GM18517 (cell line): ENCODE measurements at regions not wholly inside any gene's neighbourhood (a gene's known extent, or its start where the extent isn't known, plus 50 kb on each side); places are given as distances from the start of the nearest gene placed in this dataset.

Experiments
- ATAC-seq: cut with Tn5 transposase; IDR thresholded peaks from one replicate; pipeline ENCODE4 v1.9.1; 2021; ENCODE audit warnings: mild to moderate bottlenecking, moderate library complexity; ENCODE audit not compliant: unreplicated experiment

DNA sequence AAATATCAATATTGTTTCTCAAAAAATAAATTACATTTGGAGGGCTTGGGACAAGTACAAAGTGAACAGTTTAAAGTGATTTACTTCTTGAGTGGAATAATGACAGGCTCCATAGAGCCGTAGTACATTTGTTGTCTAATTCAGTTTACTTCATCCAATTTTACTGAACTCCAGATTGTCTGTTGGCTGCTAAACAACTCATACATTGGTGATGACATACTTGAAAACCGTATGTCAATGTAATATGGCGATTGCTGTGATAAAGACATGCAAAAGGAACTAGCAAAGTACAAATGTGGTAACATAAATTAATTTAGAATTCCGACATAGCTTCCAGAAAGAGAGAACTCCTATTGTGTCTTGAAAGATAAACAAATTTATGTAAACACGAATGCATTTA lies 1197.5 kb upstream of the CDH18 start:
- ATAC-seq, result no peak

DNA sequence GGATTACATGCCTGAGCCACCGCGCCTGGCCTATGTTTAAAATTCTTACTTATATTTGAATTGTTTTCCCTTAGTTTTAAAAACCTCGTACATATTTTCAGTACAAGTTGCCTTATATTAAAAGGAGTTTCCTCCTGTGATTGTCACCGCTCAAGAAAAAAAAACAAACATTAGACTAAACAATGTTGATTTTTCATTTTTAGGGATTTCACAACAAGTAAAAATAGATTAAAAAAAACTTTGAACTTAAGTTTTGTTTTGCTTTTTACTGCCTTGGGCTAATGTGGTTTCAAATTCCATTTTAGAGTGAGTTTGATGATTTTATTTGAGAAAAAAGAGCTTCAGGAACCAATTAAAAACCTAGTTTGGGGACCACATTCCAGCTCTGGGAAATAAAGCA lies 1196.6 kb upstream of the CDH18 start:
- ATAC-seq, result no peak

DNA sequence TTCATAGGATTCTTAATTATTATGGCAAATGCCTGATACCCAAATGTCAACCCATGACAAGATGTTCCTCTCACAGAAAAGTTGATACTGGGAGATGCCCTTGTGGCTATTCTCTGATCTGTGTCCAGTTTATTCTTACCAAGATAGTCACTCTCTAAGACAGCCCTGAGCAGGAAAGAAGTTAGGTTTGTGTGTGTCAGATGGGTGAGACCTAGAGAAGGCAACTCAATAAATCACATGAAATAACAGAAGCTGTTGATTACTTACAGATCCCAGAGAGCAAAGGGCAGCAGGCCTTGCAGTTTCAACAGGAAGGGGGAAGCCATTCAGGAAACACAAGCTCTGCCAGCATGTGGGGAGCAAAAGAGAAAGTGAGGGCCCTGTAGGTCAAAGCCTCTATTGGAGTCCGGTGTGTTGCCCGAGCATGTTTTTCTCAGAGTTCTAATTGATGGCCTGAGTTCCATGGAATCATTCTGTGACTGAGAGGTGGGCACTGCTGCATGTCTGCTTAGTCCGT lies 1193.7 kb upstream of the CDH18 start:
- ATAC-seq, result no peak

DNA sequence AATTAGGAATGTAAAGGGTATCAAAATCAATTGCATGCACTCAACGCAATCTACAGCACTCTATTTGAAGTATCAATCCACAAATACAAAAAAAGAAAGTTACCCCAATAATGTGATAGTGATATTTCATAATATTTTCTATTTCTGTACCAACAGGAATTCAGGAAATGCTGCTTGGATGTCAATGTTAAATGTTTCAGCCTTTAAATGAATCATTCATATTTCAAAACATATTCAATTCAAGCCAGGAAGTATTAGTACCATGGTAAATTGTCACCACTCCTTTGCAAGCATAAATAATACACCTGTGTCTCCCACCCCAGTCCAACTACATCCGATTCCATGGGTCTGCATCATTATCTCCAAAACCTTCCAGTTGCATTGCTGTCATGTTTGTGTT lies 1185.5 kb upstream of the CDH18 start:
- no peak for ATAC-seq

DNA sequence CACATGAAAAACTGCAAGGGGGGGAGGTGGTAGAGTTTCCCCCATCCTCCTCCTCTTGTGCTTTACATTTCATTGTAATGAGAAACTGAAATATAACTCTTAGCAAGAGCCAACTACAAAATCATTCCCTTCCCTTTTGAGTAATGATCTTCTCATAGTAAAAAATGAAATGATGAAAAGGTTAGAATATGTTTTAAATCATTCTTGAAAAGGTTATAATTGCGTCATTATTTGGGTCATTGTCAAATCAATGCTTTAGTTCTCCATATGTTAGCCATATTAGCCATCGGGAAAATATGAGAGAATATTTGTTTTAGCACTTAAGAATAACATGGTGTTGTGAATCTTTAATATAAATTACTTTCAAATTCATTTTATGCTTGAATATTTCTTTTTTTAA lies 1185.0 kb upstream of the CDH18 start:
- ATAC-seq, result no peak

DNA sequence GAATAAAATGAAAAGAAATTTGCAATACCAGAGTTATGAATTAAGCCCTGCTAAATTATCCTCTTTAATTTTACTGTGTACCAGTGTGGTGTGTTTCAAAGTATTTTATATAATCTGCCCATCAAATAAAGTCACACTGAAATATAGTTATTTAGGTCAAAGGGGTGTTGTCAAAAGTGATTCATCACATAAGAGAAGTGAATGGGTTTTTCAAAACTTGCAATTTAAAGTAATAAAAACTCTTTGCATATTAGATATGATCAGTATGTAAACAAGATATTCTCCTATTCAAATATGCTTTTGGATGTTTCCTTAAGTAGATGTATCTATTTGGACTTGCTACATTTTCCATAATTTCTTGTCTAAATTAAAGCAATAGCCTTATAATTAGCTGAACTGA lies 1183.0 kb upstream of the CDH18 start:
- ATAC-seq, result no peak

DNA sequence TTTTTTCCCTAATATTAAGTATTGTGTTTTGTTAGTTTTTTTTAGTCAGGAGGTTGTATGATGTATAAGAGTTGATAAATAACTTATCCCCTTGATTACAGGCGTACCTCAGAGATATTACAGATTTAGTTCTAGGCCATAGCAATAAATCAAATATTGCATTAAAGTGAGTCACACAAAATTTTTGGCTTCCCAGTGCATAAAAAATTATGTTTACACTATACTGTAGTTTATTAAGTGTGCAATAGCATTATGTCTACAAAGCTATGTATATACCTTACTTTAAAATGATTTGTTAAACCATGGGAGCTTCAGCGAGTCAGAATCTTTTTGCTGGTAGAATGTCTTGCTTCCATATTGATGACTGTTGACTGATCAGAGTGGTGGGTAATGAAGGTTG lies 1180.6 kb upstream of the CDH18 start:
- ATAC-seq, result no peak

DNA sequence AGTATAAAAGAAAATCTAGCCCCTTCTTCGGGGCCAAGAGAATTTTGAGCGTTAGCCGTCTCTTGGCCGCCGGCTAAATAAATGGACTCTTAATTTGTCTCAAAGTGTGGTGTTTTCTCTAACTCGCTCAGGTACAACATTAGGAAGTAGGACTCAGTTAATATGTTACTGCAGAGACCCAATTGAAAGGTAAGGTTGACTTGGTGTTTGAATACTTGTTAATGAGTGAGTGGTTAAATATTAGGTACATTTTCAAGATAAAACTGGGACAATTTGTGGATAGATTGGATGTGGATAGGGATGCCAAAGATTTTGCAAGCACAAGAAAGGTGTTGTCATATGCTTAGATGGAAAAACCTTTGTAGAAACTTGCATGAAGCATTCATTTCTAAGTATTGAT lies 1177.3 kb upstream of the CDH18 start:
- ATAC-seq, result no peak

DNA sequence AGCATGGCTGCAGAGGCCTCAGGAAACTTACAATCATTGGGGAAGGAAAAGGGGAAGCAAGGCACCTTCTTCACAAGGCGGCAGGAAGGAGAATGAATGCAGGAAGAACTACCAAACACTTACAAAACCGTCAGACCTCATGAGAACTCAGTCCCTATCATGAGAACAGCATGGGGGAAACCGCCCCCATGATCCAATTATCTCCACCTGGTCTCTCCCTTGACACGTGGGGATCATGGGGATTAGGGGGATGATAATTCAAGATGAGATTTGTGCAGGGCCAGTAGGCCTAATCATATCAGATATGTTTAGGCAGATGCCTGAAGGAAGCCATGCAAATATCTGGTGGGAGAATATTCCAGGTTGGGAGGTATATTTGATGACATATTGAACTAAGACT lies 1176.4 kb upstream of the CDH18 start:
- ATAC-seq, result no peak

DNA sequence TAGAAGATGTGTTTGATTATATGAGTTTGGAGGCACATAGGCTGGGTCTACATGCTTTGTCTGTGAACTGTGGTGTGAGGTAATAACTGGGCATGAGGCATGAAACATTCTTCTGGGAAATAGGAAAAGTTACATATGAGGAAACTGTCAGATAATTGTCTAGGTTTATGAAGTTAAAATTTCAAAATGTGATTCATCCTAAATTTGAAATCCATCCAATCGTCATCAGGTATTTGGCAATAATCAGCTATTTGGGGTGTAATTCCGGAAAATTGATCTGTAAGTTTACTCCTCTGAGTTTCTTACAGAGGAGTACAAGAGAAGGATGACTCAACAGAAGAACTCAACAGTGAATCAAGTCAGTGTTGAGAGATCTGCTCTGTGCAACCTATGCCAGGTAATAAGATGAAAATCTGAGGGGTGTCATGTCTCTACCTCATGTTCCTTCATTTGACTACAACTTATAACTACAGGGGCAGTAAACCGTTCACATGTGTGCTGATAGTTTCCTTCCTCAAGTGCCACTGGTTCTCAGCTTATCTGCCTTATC lies 1171.6 kb upstream of the CDH18 start:
- no peak for ATAC-seq

DNA sequence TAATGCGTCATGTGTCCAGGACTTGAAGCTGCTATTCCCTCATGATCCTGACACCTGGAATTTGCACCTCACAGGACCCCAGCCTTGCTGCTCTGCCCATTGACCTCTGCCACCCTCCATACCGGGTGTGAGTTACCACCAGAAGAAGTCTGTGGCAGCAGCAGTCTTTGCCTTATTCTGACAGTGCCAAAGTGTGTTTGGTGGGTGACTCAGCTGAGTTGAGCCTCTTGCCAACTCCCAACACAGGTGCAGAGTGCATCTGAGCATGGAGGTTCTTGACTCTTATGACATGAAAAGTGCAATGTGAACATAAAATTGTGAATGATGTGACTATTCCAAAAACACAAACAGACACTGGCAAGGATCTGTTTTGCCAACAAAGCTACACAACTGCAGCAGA lies 1166.5 kb upstream of the CDH18 start:
- ATAC-seq, result no peak

DNA sequence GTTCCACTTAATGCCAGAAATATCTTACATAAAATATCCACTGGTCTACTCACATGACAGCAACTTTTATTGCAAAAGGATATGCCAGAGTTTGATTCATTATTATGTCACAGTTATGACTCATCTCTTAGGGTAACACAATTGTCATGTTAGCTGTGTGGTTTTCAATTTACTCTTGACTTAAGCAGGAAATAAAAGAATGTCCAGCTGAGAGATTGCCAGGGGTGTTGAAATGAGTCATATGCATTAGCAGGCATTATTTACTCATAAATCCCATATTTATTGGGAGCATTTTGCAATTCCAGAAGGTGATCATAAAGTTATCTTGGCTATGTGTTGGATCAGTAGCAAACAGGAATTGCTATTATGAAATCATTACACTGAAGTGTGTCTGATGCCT lies 1164.6 kb upstream of the CDH18 start:
- ATAC-seq, result no peak

DNA sequence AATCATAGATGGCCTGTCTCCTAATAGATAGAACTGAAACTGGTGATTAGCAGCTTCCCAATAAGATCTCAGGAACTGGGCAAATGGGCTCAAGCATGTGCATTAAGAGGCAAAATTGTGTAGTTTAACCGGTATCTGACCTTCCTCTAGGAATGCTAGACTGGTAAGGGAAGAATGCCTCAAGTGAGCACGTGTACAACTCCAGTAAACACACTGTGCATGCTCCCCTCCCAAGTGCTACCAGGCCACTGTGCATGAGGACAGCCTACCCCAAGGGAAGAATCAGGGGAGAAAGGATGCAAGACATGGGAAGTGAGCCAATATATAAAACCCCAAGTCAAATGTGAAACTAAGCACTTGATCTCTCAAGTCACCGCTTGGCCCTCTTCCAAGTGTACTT lies 1157.4 kb upstream of the CDH18 start:
- ATAC-seq, result no peak

DNA sequence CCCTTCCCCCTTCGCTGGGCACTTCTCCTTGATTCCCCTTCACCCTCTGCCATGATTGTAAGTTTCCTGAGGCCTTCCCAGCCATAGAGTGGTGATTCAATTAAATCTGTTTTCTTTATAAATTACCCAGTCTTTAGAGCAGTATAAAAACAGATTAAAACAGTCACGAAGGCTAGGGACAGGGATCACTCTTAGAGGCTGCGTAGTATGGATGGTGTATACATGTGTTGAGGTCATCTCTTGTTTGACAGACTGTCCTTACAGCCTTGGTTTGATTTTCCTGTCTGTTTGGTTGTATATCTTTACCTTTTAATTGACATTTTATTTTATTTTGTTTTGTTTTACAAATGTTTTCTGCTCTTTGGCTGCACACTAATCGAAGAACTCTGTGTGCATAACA lies 1155.7 kb upstream of the CDH18 start:
- no peak for ATAC-seq

DNA sequence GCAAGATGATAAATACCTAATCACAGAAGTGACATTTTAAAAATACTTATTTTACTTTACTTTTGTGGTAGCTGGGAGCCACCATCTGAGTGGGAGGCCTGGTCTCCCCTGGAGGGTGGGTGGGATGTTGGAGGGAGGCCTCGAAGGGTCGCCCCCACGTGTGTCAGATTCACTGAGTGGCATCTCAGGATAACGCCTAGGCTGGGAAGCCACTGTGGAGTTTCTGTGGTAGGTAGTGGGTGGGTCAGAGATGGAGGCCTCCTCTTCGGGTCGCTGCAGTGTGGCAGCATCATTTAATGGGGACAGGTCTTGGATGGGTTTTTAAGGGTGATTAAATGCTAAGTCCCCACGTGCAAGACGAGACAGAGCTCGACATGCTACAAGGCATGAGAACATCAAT lies 1154.8 kb upstream of the CDH18 start:
- no peak for ATAC-seq

DNA sequence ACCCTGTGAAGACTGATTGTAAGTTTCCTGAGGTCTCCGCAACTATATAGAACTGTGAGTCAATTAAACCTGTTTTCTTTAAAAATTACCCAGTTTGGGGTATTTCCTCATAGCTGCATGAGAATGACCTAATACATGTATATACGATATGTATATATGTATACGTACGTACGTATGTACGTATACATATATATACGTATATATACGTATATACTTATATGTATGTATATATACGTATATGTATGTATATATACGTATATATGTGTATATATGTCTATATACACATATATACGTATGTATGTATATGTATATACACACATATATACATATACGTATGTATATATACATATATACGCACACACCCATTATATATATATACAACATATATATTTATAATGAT lies 1153.0 kb upstream of the CDH18 start:
- no peak for ATAC-seq

DNA sequence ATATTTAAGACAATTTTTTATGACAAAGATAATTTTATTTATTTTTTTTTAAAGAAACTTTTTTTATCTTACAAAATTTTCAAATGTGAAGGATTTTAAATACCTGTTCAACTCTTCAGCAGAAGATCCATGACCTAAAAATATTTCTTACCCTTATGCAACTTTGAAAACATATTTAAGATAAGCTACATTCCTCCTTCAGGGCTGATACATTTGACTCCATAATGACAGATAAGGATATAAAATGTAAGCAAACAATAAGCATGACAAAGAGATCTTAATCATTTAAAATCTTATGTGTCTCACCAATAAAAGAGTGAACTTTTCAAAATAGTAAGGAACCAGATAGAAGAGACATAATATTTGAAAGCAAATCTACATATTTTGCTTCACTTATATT lies 1138.2 kb upstream of the CDH18 start:
- no peak for ATAC-seq

DNA sequence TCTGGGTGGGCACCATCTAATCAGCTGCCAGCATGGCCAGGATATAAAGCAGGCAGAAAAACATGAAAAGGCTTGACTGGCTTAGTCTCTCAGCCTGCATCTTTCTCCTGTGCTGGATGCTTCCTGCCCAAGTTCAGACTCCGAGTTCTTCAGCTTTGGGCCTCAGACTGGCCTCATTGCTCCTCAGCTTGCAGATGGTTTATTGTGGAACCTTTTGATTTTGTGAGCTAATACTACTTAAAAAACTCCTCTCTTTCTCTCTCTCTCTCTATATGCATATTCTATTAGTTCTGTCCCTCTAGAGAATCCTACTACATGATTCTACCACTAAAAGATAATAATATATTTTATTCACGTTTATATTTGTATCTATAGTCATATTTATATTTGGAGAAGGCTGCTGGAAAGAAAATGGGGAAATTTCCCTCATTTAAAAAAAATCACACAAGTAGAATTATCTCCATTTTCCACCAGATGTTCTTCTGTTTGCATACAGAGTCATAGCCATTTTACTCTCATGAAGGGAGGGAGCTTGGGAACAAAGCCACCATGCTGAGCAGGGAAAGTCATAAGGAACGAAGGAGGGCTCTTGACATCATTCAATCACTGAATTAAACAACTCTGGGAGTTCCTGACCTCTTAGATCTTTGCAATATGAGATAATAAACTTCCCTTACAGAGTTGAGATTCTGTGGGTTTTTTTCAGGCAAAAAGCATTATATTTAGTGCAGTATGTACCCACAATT lies 1137.4 kb upstream of the CDH18 start:
- ATAC-seq, result no peak

DNA sequence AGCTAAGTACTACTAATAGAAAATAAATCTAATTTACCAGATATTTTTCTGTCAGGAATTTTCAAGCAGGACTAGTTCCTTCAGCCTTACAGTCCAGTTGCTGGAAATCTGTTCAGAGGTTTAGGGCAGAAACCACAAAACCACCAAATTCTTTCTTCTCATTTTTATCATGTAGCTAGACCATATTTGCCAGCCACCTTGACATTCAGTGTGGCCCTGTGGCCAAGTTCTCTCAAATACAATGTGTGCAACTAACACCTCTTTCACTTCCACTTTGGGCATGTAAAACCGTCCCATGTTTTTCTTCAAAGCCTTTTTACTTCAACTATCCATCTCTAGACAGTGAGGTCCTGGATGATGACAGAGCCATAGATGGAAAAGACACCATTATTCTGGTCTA lies 1133.2 kb upstream of the CDH18 start:
- ATAC-seq, result no peak

DNA sequence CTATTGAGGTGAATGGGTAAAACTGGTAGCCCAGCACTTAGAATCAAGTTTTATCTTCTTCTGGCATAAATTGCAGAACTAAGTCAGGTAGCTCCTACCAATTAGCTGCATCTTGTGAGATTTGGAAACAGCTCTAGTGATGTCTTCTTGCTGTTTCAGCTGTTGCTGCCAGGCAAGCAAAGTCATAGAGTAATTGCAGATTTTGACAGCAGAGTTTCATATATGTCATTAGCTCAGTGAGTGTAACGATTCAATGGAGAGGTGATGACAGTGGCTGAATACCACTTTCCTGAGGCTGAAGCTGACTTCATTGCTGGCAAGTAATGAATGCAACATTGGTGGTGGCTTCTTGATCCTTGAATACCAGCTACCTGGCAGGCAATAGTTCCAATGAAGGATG lies 1109.7 kb upstream of the CDH18 start:
- ATAC-seq, result no peak

DNA sequence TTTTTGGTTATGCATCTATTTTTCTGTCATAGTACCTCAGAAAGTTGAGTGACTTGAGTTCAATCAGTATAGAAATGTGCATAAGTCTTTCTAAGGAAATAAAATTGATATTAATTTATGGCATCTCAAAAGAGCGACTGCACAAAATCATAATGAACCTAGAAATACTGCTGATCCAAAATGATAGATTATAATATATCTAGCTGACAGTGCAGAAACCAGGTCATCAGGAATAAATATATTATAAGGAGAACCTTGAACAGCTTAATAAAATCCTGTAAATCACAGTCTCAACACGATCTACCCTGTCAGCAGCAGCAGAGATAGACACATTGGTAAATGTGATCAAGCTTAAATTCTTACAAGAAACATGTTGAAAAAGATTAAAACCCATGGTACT lies 1106.6 kb upstream of the CDH18 start:
- ATAC-seq, result no peak

DNA sequence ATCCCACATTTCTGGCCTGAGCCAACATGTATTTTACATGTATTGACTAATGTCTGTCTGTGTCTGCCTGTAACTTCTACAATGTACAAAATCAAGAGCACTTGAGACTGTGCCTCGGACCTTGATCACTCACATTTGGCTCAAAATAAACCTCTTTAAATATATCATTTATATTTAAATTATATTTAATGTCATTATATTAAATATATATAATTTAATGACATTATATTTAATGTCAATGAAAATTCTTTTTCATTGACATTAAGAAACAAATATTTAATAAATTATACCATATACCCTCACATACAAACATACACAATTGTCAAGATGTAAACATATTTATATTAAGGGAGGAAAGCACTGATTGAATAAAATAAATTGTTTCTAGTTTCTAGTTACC lies 1099.8 kb upstream of the CDH18 start:
- no peak for ATAC-seq

DNA sequence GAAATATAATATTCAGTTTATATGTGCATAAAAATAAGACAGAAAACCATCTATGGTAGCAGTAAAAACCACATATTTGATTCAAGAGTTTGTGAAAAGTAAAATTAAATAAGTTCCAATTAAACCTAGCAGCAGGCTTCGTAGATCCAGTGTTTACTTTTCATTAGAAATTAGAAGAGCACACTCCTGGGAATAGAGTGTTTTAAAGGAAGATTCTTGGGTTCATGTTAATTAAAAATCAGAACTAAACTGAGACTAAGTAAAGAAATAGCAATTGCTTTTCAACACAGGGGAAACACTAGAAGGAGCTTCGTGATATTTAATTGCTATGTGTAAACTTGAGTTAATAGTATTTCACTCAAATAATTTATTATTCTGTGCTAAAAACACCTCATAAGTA lies 1097.8 kb upstream of the CDH18 start:
- no peak for ATAC-seq
